HEK293T (cell line): ENCODE measurements at regions not wholly inside any gene's neighbourhood (a gene's known extent, or its start where the extent isn't known, plus 50 kb on each side); places are given as distances from the start of the nearest gene placed in this dataset.

Experiments
- ARNT ChIP-seq: fragments of 450-650 bp; IDR thresholded peaks from 2 replicates; pipeline ENCODE4 v1.6.1; 2017; ENCODE audit warnings: mild to moderate bottlenecking
- BHLHE40 ChIP-seq: fragments of 450-650 bp; IDR thresholded peaks from 2 replicates; pipeline ENCODE4 v1.6.1; 2016; ENCODE audit warnings: mild to moderate bottlenecking, moderate library complexity, borderline replicate concordance
- ELF4 ChIP-seq: fragments of 450-650 bp; IDR thresholded peaks from 2 replicates; pipeline ENCODE4 v1.6.1; 2017; ENCODE audit warnings: antibody characterized with exemption
- FOXK2 ChIP-seq: fragments of 450-650 bp; IDR thresholded peaks from 2 replicates; pipeline ENCODE4 v1.6.1; 2016; ENCODE audit warnings: mild to moderate bottlenecking
- LEF1 ChIP-seq: fragments of 450-650 bp; IDR thresholded peaks from 2 replicates; pipeline ENCODE4 v1.6.1; 2017; ENCODE audit warnings: mild to moderate bottlenecking, borderline replicate concordance
- PKNOX1 ChIP-seq: fragments of 450-650 bp; IDR thresholded peaks from 2 replicates; pipeline ENCODE4 v1.6.1; 2016
- SP1 ChIP-seq: fragments of 450-650 bp; IDR thresholded peaks from 2 replicates; pipeline ENCODE4 v1.6.1; 2017
- SUZ12 ChIP-seq: fragments of 450-650 bp; IDR thresholded peaks from 2 replicates; pipeline ENCODE4 v1.6.1; 2016; ENCODE audit warnings: mild to moderate bottlenecking
- TARDBP ChIP-seq: fragments of 450-650 bp; IDR thresholded peaks from 2 replicates; pipeline ENCODE4 v1.6.1; 2016
- ZNF384 ChIP-seq: fragments of 450-650 bp; IDR thresholded peaks from 2 replicates; pipeline ENCODE4 v1.6.1; 2016

- TF ChIP-seq BHLHE40, result no peak
- TF ChIP-seq TARDBP, result no peak
- no peak for TF ChIP-seq ELF4
- TF ChIP-seq PKNOX1, result no peak
- TF ChIP-seq FOXK2, result no peak
- TF ChIP-seq LEF1, result no peak
- TF ChIP-seq ZNF384, result no peak
- no peak for TF ChIP-seq SP1
- no peak for TF ChIP-seq SUZ12
- TF ChIP-seq ARNT, result no peak
Measured at GRCh38 chr14:34234258-34234657, 227.8 kb downstream of the SPTSSA start.
